ENCODE measurements at regions not wholly inside any gene's neighbourhood (a gene's known extent, or its start where the extent isn't known, plus 50 kb on each side); places are given as distances from the start of the nearest gene placed in this dataset.
A peak's percentile ranks its signal among the peaks of the same experiment; 100 is the strongest.

GRCh38 chr20:6956056-6956455 is 188.6 kb downstream of the BMP2 start:
- Histone ChIP-seq H3K36me3 (ENCODE audit: control insufficient read depth in 4 of 4, insufficient read depth in 4 of 4, low read length in 4 of 4) (no peaks in the 10 kb centered on the region), H3K27me3 (ENCODE audit: control insufficient read depth in 3 of 3, insufficient read depth in 3 of 3, low read length in 2 of 3) (peaks cover 0 to 17% (median 11%) of the 10 kb centered on the region in 3 donors), H3K4me3 (no peak overlapping the region), H3K9me3 (ENCODE audit: control insufficient read depth in 4 of 4, insufficient read depth in 3 of 4, low read length in 3 of 4) (peaks cover 0 to 8% (median 0%) of the 10 kb centered on the region in 4 donors), H3K4me1 (ENCODE audit: control insufficient read depth in 5 of 5, insufficient read depth in 5 of 5, low read length in 5 of 5) (peaks cover 0 to 11% (median 0%) of the 10 kb centered on the region in 5 donors), H3K9ac (ENCODE audit: insufficient read depth in 1 of 2, low read length in 2 of 2) (no peak overlapping the region), H3K27ac (ENCODE audit: low read depth in 1 of 2, low read length in 1 of 2) (no peak overlapping the region)
- WGBS, 2 donors: 41 to 73% methylated on average over 2 of the region's 2 CpGs
- no peak for TF ChIP-seq CTCF (IDR thresholded peaks at IDR 0.05; ENCODE audit: control extremely low read depth, extremely low read depth)
- no peak for ATAC-seq (ENCODE audit: insufficient read depth, low FRiP score)
- DNase-seq: peak in 1 of 3 donors; percentile 14

GRCh38 chr20:6956574-6956973 is 189.1 kb downstream of the BMP2 start:
- peaks cover 0 to 11% (median 0%) of the 10 kb centered on the region in 5 donors for H3K4me1 ChIP-seq (ENCODE audit: control insufficient read depth in 5 of 5, insufficient read depth in 5 of 5, low read length in 5 of 5)

GRCh38 chr20:6959900-6960312 is 192.4 kb downstream of the BMP2 start:
- H3K9ac ChIP-seq (ENCODE audit: insufficient read depth in 1 of 2, low read length in 2 of 2): no peak overlapping the region
- H3K27me3 ChIP-seq (ENCODE audit: control insufficient read depth in 3 of 3, insufficient read depth in 3 of 3, low read length in 2 of 3): peaks cover 0 to 19% (median 5%) of the 10 kb centered on the region in 3 donors
- TF ChIP-seq CTCF (IDR thresholded peaks at IDR 0.05; ENCODE audit: control extremely low read depth, extremely low read depth): no peak
- no peaks in the 10 kb centered on the region for H3K9me3 ChIP-seq (ENCODE audit: control insufficient read depth in 4 of 4, insufficient read depth in 3 of 4, low read length in 3 of 4)
- H3K36me3 ChIP-seq (ENCODE audit: control insufficient read depth in 4 of 4, insufficient read depth in 4 of 4, low read length in 4 of 4): no peaks in the 10 kb centered on the region
- 51 to 74% methylated on average over 3 of the region's 3 CpGs for WGBS, 2 donors
- H3K27ac ChIP-seq (ENCODE audit: low read depth in 1 of 2, low read length in 1 of 2): no peak overlapping the region
- ATAC-seq (ENCODE audit: insufficient read depth, low FRiP score) (no peak), DNase-seq (peak in 2 of 3 donors; percentile 78 to 82)
- H3K4me1 ChIP-seq (ENCODE audit: control insufficient read depth in 5 of 5, insufficient read depth in 5 of 5, low read length in 5 of 5): peaks cover 0 to 11% (median 0%) of the 10 kb centered on the region in 5 donors
- no peak overlapping the region for H3K4me3 ChIP-seq

More at GRCh38 chr20:6956574-6956973, 189.1 kb downstream of the BMP2 start:
- H3K9ac ChIP-seq (ENCODE audit: insufficient read depth in 1 of 2, low read length in 2 of 2): no peak overlapping the region
- peaks cover 0 to 6% (median 0%) of the 10 kb centered on the region in 4 donors for H3K9me3 ChIP-seq (ENCODE audit: control insufficient read depth in 4 of 4, insufficient read depth in 3 of 4, low read length in 3 of 4)
- 53 to 60% methylated on average over 5 of the region's 5 CpGs for WGBS, 2 donors
- DNase-seq (no peak), ATAC-seq (ENCODE audit: insufficient read depth, low FRiP score) (no peak)
- no peaks in the 10 kb centered on the region for H3K36me3 ChIP-seq (ENCODE audit: control insufficient read depth in 4 of 4, insufficient read depth in 4 of 4, low read length in 4 of 4)
- H3K4me3 ChIP-seq: no peak overlapping the region
- peaks cover 0 to 20% (median 11%) of the 10 kb centered on the region in 3 donors for H3K27me3 ChIP-seq (ENCODE audit: control insufficient read depth in 3 of 3, insufficient read depth in 3 of 3, low read length in 2 of 3)
- no peak for TF ChIP-seq CTCF (IDR thresholded peaks at IDR 0.05; ENCODE audit: control extremely low read depth, extremely low read depth)
- no peak overlapping the region for H3K27ac ChIP-seq (ENCODE audit: low read depth in 1 of 2, low read length in 1 of 2)

- Histone ChIP-seq H3K9me3 (ENCODE audit: control insufficient read depth in 4 of 4, insufficient read depth in 3 of 4, low read length in 3 of 4) (no peaks in the 10 kb centered on the region), H3K36me3 (ENCODE audit: control insufficient read depth in 4 of 4, insufficient read depth in 4 of 4, low read length in 4 of 4) (no peaks in the 10 kb centered on the region), H3K4me1 (ENCODE audit: control insufficient read depth in 5 of 5, insufficient read depth in 5 of 5, low read length in 5 of 5) (no peaks in the 10 kb centered on the region), H3K27me3 (ENCODE audit: control insufficient read depth in 3 of 3, insufficient read depth in 3 of 3, low read length in 2 of 3) (peaks cover 0 to 3% (median 0%) of the 10 kb centered on the region in 3 donors), H3K27ac (ENCODE audit: low read depth in 1 of 2, low read length in 1 of 2) (no peak overlapping the region), H3K9ac (ENCODE audit: insufficient read depth in 1 of 2, low read length in 2 of 2) (no peak overlapping the region), H3K4me3 (no peak overlapping the region)
- ATAC-seq (ENCODE audit: insufficient read depth, low FRiP score) (no peak), DNase-seq (no peak)
- WGBS, 2 donors: 23 to 51% methylated on average over 1 of the region's 1 CpG
- no peak for TF ChIP-seq CTCF (IDR thresholded peaks at IDR 0.05; ENCODE audit: control extremely low read depth, extremely low read depth)
Observed at GRCh38 chr20:6966721-6967120, 199.2 kb downstream of the BMP2 start.

All from lung (tissue), 11 donors.